ENCODE measurements at regions not wholly inside any gene's neighbourhood (a gene's known extent, or its start where the extent isn't known, plus 50 kb on each side); places are given as distances from the start of the nearest gene placed in this dataset.
"Not testable (repeated sequence)": the region's sequence is repeated elsewhere in the genome, so short reads cannot be mapped to it uniquely, and the experiment has no call there.

DNA sequence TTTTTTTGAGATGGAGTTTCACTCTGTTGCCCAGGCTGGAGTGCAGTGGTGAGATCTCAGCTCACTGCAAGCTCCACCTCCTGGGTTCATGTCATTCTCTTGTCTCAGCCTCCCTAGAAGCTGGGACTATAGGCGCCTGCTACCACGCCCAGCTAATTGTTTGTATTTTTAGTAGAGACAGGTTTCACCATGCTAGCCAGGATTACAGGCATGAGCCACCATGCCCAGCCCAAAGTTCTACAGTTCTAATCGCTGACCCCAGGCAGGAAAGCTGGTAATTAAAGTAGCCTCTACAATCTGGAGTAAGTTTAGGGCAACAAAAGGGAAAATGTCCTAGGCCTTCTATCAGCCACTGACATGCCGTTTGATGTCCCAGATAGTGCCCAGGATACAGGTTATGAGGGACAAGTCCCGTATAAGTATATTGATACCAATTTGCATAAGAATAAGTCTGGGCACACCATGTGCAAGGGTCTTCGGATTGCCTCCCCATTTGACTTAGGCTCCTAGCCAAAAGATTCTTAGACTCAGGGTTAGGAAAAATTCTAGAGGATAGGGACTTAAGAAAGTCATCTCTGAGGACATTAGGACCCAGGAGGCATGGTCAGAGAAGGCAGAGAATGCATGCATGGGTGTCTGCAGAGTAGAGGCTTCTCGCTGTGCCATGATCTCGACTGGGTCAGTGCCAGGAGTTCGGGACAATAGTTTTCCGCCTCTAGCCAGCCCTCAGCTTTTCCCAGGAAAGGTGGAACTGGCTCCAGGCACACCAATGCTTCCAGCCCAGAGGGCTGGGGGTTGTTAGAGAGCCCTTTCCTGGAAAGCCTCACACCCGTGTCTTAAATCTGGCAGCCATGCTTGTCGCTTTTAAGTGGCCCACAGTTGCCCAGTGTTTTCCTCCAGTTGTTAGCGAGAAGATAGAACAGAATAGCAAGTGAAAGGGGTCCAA, 1111.1 kb downstream of the TAF11L14 start:
- peak; percentile 67 to 69 for DNase-seq

GRCh38 chr5:18745988-18746615, 1111.8 kb downstream of the TAF11L14 start:
- DNase-seq, result peak; percentile 45 to 50

DNA sequence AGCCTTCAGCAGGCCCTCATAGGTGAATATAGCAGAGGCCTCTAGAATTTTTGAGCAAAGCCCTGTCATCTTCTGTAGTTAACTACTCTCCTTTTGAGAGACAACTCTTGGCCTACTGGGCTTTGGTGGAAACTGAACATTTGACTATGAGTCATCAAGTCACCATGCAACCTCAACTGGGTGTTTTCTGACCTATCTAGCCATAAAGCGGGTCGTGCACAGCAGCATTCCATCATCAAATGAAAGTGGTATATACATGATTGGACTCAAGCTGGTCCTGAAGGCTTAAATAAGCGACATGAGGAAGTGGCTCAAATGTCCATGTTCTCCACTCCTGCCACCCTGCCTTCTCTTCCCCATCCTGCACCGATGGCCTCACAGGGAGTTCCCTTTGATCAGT, 1115.5 kb downstream of the TAF11L14 start:
- no peak for DNase-seq

- no peak for DNase-seq
These were observed 1118.1 kb downstream of the TAF11L14 start for GRCh38 chr5:18752317-18752716.

DNA sequence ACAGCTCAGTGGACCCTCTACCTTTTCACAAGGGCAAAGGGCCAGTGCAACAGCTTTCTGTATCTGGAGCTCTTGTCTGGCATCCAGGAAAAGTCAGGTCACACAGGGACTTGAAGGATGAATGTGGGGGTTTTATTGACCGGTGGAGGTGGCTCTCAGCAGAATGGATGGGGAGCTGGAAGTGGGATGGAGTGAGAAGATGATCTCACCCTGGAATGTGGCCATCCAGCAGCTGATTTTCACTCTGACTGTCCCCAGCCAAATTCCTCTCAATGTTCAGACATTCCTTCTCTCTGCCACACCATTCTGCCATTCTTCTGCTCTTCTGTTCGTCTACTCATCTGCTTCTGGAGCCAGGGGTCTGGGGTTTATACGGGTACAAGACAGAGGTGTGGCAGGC, 1119.9 kb downstream of the TAF11L14 start:
- DNase-seq, result no peak

DNA sequence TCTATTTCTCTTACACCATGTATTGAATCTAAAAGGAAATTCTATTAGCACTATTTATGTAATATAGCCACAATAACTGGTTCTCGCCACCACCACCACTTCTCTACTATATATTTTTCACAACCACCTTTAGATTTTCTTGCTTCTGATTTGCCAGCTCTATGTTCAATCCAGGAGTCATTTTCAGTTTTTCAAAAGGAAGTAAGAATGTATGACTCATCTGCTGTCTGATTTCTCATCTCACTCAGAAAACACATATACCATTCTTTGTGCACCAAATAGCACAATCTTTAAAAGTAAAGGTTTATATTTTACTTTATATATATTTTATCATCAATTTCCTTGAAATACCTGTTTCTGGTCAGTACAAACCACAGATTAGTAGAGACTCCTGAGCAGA, 1127.5 kb downstream of the TAF11L14 start:
- no peak for DNase-seq

DNA sequence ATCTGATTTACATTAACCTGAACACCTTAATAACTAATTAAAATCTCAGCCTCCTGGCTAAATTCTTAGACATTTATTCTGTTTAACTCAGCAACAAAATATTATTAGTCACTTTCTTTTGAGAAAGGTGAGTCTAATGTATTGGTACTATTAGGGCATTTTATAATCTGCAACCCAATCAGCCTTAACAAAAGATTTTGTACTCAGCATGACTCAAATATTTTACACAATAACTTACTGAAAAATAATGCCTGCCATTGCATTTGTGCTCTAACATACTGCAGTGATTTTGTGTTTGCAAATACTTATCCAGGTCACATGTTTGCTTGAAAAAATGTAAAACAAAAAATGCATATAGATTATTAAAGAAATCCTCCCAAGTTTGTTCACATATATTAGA, 1129.9 kb downstream of the TAF11L14 start:
- no peak for DNase-seq

DNA sequence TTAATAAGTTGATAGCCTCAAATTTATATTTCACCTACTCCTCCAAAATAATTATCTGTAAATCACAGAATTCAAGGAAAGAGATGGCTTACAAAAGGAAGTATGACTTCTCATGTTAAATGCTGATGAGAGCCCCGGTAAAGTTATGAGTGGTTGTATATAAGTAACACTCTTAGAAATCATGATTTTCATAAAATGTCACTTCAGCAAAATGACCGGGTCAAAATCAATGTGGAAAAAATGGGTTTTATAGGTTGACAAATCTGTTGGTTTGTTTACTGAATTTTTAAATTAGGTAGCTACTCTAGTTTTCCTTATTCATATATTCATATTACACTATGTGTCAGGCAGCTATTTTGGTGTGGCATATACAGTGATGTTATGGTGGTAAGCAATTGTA, 1131.0 kb downstream of the TAF11L14 start:
- no peak for DNase-seq

- DNase-seq, result no peak
These were observed 1136.9 kb downstream of the TAF11L14 start for GRCh38 chr5:18771097-18771610.

DNA sequence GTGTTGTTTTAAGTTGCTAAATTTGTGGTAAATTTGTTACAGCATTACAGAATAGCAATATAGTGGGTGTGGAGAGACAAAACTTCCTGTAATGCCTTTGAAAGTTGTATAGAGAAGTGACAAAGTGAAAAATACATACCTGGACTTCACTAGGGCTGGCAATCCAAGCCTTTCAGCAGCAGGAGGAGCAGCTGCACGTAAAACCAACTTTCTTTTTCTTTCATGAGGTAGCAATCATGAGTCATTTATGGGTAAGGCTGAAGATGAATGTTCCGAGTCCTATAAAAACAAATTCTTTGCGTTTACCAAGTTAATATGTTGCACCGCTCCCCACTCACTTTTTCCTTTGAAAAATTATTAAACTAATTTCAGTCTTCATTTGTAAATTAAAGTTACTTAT, 1138.2 kb downstream of the TAF11L14 start:
- peak; percentile 75 to 81 for DNase-seq

DNA sequence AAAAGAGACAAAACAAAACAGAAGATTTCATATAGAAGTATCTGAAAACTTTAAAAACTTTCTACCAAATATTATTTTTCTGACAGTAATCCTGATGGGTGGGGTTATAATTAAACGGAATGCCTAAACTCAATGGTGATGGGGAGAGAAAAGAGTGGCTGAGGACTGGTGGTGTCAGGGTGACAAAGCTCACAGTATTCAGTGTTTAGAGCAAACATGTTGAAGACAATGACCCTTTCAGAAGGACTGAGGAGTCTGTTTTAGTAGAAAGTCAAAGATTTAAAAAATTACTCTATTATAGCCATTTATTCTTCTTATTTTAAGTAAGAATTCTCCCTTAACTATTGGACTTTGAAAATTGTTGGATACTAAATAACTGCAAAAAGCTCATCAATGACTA, 1144.0 kb downstream of the TAF11L14 start:
- DNase-seq, result no peak

DNA sequence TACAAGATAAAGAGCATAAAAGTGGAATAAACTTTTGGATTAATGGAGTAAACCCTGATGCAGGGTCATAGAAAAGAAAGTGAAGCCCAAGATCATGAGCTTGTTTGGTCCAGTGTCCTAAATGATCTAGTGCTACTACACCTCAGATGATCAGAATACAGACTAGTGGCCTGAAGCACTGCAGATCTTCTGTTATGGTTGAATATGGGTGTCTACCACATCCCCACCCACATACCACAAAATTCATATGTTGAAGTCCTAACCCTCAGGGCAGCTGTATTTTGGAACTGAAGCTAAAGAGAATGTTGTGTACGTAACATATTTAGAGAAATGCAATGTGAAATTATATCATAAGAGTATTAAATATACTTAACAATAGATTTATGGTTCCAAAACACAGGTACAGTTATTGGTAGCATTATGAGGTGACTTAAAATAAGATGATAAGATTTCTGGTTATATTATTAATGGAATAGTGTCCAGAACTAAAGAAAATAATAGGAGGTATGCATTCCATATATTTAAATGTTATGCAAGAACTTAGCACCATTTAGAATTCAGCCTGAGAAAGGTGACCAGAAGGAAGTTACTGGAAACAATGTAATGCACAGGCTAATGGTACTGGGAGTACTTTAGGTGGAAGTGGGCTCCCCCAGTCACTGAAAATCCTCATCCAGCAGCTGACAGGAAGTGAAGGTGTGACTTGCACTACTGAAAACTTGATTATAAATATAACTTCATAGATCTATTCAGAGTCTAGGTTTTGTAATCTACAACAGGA, 1155.1 kb downstream of the TAF11L14 start:
- DNase-seq, result no peak

- peak; percentile 94 to 98 for DNase-seq
These were observed 1157.9 kb downstream of the TAF11L14 start for GRCh38 chr5:18792145-18792544.

DNA sequence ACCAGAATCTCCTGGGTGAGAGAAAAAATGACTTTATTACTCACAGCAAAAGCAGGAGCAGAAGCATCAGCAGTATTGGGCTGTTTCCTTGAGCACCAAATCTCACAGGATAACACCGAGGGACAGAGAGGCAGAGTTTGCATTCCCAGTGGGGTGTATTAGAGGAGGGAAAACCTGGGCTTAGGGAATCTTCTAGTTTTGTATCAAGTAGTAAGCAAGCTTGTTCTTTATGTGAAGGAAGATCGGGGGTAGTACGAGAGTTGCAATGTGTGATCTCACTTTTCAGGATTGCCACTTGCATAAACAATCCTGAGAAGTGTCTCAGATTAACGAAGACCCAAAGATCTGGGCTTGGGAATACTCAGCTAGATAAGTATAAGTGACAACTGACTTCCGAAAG, 1163.0 kb downstream of the TAF11L14 start:
- DNase-seq, result no peak

DNA sequence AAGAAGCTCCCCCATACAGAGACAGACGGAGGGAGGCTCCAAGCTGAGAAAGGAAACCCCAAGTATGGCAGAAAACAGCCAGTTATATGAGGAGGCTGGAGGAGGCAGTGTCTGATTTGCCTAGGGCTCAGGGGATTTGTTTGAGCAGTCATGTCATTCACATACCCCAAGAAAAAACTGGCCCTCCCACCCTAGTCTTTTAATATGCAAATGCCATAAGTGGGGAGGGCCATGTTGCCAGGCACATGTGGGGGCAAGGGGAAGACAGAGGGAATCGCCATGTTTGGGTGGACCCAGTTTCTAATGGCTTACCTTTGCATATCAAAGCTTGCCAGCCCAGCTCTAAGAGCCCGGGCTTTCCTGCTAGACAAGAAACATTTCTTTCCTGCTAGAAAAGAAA, 1163.8 kb downstream of the TAF11L14 start:
- no peak for DNase-seq

- no peak for DNase-seq
These were observed 1165.3 kb downstream of the TAF11L14 start for GRCh38 chr5:18799482-18800128.

GRCh38 chr5:18800293-18801025, 1166.2 kb downstream of the TAF11L14 start:
- DNase-seq, result no peak

GRCh38 chr5:18801413-18801812, 1167.2 kb downstream of the TAF11L14 start:
- DNase-seq, result not testable (repeated sequence)

DNA sequence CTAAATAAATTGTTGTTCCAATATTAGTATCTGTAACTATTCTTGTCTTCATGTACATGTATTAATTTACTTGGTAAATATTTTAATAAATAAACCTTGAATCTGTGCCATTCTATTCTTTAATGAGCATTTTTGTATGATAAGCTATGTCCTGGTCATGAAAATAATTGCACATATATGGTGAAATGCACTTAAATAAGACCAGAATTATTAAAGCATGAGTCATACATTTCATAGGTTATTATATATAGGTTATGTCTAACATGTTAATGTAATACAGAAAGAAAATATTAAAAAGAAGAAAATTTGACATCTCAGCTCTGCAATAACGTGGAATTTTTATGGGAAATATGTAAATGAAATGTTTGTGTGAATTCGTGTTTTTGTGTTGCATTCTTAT, 1168.1 kb downstream of the TAF11L14 start:
- no peak for DNase-seq

- no peak for DNase-seq
These were observed 1171.1 kb downstream of the TAF11L14 start for GRCh38 chr5:18805376-18805775.

DNA sequence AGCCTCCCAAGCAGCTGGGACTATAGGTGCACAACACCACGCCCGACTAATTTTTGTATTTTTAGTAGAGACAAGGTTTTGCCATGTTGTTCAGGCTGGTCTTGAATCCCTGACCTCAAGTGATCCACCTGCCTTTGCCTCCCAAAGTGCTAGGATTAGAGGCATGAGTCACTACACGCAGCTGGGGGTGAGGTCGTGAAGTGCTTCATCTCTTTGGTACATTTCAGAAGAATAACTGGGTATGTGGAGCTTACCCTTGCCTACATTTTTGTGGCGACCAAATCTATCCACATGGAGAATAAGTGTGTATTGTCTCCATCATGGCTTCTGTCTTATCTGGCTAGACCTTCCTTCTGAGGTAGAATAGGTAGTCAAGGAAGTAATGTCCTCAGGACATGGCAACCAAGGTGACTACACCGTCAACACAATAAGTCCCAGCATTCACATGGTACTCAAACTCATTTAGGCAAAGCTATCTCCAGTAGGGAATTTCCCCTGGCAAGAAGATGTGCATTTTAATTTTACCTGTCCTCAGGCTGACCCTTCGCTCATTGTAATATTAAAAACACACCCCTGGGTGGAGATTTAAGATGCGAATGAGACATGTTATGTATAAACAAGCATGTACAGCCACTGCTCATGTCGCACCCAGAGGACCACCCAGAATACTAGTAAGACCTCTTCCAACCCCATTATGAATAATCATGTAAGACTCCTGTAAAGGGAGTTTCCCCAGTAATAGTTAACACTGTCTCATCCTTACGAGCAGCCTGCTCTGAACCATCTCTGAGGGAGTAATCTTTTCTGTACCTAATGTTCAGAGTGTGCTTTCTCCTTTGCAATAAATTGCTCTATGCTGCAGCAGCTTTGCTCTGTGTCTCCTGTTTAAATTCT, 1173.2 kb downstream of the TAF11L14 start:
- no peak for DNase-seq
